GM12864 (cell line): ENCODE measurements at regions not wholly inside any gene's neighbourhood (a gene's known extent, or its start where the extent isn't known, plus 50 kb on each side); places are given as distances from the start of the nearest gene placed in this dataset.

ENCODE experiments used
- DNase-seq: peaks from one replicate; pipeline ENCODE4 v3.0.0-alpha.2; 2011; ENCODE audit warnings: low read depth
- H3K4me3 ChIP-seq: 2 replicates; pipeline ENCODE4 v1.5.1; 2011; ENCODE audit warnings: mild to moderate bottlenecking, low read depth, low read length, control low read depth
- TF ChIP-seq, protein P1 (sequence below): IDR thresholded peaks from 2 replicates; pipeline ENCODE4 v1.5.1; 2011; ENCODE audit warnings: low read depth, mild to moderate bottlenecking, moderate library complexity, low read length, control low read depth, inconsistent platforms; ENCODE audit errors: missing control alignments

DNA sequence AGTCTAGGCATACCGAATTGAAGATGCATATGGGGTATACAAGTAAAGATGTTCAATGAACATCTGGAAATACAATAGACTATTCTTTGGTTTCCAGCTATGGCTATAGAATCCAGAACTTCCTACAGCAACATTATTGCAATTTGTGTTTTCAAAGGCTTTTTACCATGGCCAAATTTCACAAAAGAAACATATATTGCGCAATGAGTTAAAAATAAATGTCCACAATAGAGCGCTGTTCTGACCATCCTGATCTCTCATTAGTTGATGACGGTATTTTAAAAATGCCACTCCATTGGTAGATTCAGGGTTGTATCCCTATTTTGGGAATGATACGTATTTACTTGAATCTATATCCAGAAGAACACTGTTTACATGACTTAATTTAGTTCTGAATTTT, 139.2 kb downstream of the LINC00632 start:
- no peak overlapping the region for H3K4me3 ChIP-seq
- TF ChIP-seq, protein P1, sequence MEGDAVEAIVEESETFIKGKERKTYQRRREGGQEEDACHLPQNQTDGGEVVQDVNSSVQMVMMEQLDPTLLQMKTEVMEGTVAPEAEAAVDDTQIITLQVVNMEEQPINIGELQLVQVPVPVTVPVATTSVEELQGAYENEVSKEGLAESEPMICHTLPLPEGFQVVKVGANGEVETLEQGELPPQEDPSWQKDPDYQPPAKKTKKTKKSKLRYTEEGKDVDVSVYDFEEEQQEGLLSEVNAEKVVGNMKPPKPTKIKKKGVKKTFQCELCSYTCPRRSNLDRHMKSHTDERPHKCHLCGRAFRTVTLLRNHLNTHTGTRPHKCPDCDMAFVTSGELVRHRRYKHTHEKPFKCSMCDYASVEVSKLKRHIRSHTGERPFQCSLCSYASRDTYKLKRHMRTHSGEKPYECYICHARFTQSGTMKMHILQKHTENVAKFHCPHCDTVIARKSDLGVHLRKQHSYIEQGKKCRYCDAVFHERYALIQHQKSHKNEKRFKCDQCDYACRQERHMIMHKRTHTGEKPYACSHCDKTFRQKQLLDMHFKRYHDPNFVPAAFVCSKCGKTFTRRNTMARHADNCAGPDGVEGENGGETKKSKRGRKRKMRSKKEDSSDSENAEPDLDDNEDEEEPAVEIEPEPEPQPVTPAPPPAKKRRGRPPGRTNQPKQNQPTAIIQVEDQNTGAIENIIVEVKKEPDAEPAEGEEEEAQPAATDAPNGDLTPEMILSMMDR = no peak

DNA sequence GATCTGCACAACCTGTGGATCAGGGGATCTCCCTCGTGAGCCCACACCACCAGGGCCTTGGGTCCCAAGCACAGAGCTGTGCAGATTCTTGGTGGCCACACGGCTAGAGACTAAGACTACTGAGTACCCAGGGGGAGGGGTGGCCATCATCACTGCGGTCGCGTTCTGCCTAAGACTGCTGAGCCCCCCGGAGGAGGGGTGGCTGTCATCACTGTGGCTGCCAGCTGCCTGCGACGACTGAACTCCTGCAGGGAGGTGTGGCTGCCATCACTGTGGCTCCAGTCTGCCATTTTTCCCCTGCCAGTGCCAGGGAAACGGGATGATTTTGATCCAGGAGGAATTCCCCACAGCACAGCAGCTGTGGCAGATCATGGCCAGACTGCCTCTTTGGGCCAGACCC, 141.7 kb upstream of the SPANXB1 start:
- TF ChIP-seq, protein P1 = no peak
- H3K4me3 ChIP-seq = no peak overlapping the region
- no peak for DNase-seq

More for the DNA sequence above, 139.2 kb downstream of the LINC00632 start:
- no peak for DNase-seq

DNA sequence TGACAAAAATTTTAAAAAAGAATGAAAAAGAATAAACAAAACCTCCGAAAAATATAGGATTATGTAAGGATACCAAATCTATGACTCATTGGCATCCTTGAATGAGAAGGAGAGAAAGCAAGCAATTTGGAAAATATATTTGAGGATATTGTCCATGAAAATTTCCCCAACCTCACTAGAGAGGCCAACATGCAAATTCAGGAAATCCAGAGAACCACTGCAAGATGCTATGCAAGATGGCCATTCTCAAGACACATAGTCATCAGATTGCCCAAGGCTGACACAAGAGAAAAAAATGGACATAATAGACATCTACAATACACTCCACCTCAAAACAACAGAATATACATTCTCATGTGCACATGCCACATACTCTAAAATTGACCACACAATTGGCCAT, 135.9 kb upstream of the SPANXB1 start:
- no peak overlapping the region for H3K4me3 ChIP-seq
- no peak for DNase-seq
- TF ChIP-seq, protein P1 = no peak

DNA sequence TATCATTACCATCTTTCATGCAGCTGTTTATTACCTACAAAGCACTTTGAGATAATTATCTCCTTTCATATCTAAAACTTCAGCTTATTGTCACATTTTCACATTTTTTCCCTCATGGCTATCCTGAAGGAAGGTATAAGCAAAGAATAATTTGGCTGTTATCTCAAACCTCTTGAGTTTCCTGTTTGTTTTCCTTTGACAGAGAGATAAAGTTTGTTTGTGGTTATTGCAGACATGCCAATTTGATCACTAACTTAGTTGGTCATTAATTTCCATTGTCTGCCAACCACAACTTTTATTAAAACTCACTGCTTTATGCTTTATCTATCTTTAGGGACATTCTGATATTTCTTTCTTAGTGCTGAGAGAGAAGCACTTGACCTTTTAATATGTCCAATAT, 89.8 kb upstream of the SPANXB1 start:
- DNase-seq = no peak
- no peak overlapping the region for H3K4me3 ChIP-seq
- TF ChIP-seq, protein P1 = no peak

DNA sequence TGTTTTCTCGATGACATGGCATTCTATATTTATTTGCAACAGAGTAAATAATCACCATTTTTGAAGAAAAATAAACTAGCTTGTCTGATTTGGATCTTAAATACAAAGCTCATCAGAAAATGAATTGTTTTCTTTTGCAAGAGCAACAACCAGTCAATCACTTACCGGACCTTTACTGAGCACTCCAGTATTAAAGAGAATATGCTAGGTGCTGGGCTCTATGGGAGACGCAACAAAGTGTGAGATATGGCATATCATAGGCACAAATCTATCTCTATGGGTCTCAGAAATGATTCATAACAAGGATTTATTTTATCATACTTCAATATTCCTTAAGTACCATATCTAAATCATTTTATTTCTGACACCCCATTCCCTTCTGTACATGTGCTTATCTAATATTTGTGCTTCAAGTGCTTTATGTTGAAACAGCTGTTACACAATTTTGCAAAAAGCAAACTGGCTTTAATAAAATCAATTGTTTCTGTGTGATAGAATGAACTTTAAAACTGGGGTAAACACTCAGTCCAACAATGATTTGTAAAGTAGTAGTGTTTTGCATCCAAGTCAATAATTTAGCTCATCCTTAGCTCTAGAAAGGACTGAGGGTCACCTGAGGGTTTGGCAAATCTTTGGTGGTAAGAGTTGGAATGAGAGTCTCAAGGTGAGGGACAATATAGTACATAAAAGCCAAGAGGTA, 88.4 kb upstream of the SPANXB1 start:
- no peak for DNase-seq
- TF ChIP-seq, protein P1 = no peak
- H3K4me3 ChIP-seq = no peak overlapping the region

DNA sequence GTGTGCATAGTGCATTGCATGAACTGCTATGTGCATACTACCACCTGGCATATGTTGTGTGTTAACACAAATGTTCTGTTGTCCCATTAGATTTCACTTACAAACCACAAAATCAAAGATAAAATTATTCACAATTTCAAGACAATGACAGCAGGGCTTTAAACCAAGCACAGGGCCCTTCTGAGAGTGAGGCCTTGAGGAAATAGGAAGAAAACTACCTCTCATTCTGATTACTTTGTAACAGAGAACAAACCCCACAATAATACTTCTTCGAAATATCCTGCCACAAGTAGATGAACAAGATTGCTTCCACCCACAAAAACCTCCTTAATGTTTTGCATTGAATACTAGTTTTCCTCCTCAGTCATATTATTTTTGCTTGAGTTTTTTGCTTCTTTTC, 85.5 kb upstream of the SPANXB1 start:
- no peak for DNase-seq
- TF ChIP-seq, protein P1 = no peak
- H3K4me3 ChIP-seq = no peak overlapping the region
